ENCODE measurements at regions not wholly inside any gene's neighbourhood (a gene's known extent, or its start where the extent isn't known, plus 50 kb on each side); places are given as distances from the start of the nearest gene placed in this dataset.

DNA sequence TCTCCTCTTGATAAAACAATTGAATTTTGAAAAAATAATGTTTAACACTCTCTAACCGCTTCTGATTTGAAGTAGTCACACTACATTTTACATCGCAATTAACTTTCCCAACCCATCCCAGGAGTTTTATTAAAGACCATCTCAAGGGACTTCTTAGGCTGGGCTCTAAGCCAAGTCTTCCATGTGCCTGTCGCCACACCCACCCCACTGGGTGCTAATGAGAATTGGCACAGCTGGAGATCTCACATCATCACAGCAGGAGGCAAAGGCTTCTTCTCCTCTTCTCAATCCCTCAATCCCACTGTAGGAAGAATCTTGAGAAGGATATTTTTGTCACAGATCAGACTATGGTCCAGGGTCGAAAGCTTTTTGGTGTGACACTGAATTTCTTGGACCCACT lies 328.9 kb downstream of the NUF2 start:
- TF ChIP-seq, protein P1, sequence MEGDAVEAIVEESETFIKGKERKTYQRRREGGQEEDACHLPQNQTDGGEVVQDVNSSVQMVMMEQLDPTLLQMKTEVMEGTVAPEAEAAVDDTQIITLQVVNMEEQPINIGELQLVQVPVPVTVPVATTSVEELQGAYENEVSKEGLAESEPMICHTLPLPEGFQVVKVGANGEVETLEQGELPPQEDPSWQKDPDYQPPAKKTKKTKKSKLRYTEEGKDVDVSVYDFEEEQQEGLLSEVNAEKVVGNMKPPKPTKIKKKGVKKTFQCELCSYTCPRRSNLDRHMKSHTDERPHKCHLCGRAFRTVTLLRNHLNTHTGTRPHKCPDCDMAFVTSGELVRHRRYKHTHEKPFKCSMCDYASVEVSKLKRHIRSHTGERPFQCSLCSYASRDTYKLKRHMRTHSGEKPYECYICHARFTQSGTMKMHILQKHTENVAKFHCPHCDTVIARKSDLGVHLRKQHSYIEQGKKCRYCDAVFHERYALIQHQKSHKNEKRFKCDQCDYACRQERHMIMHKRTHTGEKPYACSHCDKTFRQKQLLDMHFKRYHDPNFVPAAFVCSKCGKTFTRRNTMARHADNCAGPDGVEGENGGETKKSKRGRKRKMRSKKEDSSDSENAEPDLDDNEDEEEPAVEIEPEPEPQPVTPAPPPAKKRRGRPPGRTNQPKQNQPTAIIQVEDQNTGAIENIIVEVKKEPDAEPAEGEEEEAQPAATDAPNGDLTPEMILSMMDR (IDR thresholded peaks at IDR 0.05) = no peak
- no peak for TF ChIP-seq POLR2A (IDR thresholded peaks at IDR 0.05)
- no peak for TF ChIP-seq EP300 (IDR thresholded peaks at IDR 0.05)
- TF ChIP-seq POLR2AphosphoS5 (IDR thresholded peaks at IDR 0.05) = no peak
